HepG2 (cell line): ENCODE measurements at regions not wholly inside any gene's neighbourhood (a gene's known extent, or its start where the extent isn't known, plus 50 kb on each side); places are given as distances from the start of the nearest gene placed in this dataset.

Experiments
- ATAC-seq: fragments of 200-7000 bp; cut with Tn5 transposase; 3 replicates; pipeline ENCODE4 v1.9.1; 2020; ENCODE audit warnings: mild to moderate bottlenecking, moderate library complexity
- BruUV-seq: library from RNA; stranded (reverse); fragments of 400-500 nt; replicated peaks from 2 replicates; lab custom pipeline; 2021; lab: Mats Ljungman, UMichigan
- CTCF ChIA-PET: fragments of 300-600 bp; formaldehyde crosslinking; extraction: SDS; loops from one replicate; lab custom pipeline; 2021; ENCODE audit warnings: low total read pairs, inconsistent platforms, low intra/inter-chr PET ratio; lab: Yijun Ruan, JAX
- POLR2A ChIA-PET: fragments of 350-600 bp; sonication (Branson Sonifier 250); formaldehyde crosslinking; loops from one replicate; lab custom pipeline; 2020; ENCODE audit warnings: antibody characterized with exemption, inconsistent platforms; lab: Yijun Ruan, JAX
- DNase-seq: peaks from one replicate; pipeline ENCODE4 v3.0.0-alpha.2; 2015; ENCODE audit warnings: low spot score
- FAIRE-seq: peaks from 3 replicates; lab custom pipeline; 2011; peaks lifted over from hg19 to GRCh38; lab: Jason Lieb, UNC
- H2AFZ ChIP-seq: one replicate; pipeline ENCODE4 v1.6.1; 2011; ENCODE audit warnings: low read length, inconsistent platforms
- H3K27ac ChIP-seq: fragments of 300-600 bp; 3 replicates; pipeline ENCODE4 v1.8.0; 2011; ENCODE audit warnings: mixed run types, mild to moderate bottlenecking, mixed read lengths, low read length, inconsistent platforms; ENCODE audit not compliant: insufficient read depth; ENCODE audit errors: extremely low read length
- H3K27me3 ChIP-seq, 2 experiments: fragments of 200-600 bp in 1 of 2; 2 replicates in 1 of 2; 3 replicates in 1 of 2; pipeline versions ENCODE4 v1.6.0 to v1.8.0; 2011; ENCODE audit warnings: low read length in 2 of 2, mild to moderate bottlenecking in 2 of 2, moderate library complexity in 2 of 2, inconsistent platforms in 1 of 2; ENCODE audit not compliant: insufficient read depth in 2 of 2, control insufficient read depth in 1 of 2
- H3K36me3 ChIP-seq, 2 experiments: fragments of 200-600 bp in 1 of 2; replicated peaks in 1 of 2; 2 replicates in 1 of 2; 3 replicates in 1 of 2; pipeline versions ENCODE4 v1.5.1 to v1.8.0; 2011; ENCODE audit warnings: low read length in 2 of 2, inconsistent platforms in 1 of 2; ENCODE audit not compliant: insufficient read depth in 2 of 2, control insufficient read depth in 1 of 2
- H3K4me1 ChIP-seq: 2 replicates; pipeline ENCODE4 v1.5.1; 2012; ENCODE audit warnings: low read length, inconsistent platforms; ENCODE audit not compliant: insufficient read depth
- H3K4me2 ChIP-seq: 2 replicates; pipeline ENCODE4 v1.6.0; 2011; ENCODE audit warnings: low read depth, low read length, inconsistent platforms
- H3K4me3 ChIP-seq, 3 experiments: fragments of 200-600 bp in 1 of 3; sonication (generic), shearing (Covaris generic) in 1 of 3; replicated peaks in 1 of 3; 2 replicates each; pipeline ENCODE4 v1.5.1; 2011 to 2016; ENCODE audit warnings: low read length in 3 of 3, inconsistent platforms in 2 of 3, low read depth in 2 of 3, mild to moderate bottlenecking in 2 of 3, control low read depth in 1 of 3, mixed read lengths in 1 of 3; ENCODE audit not compliant: insufficient read depth in 1 of 3
- H3K79me2 ChIP-seq: one replicate; pipeline ENCODE4 v1.6.1; 2011; ENCODE audit warnings: low read length, inconsistent platforms; ENCODE audit not compliant: insufficient read depth
- H3K9ac ChIP-seq: 2 replicates; pipeline ENCODE4 v1.6.0; 2011; ENCODE audit warnings: mild to moderate bottlenecking, low read depth, low read length, inconsistent platforms; ENCODE audit not compliant: insufficient read depth
- H3K9me3 ChIP-seq: 2 replicates; pipeline ENCODE4 v1.5.1; 2012; ENCODE audit warnings: mild to moderate bottlenecking, low read length
- H4K20me1 ChIP-seq: 2 replicates; pipeline ENCODE4 v1.6.0; 2011; ENCODE audit warnings: inconsistent platforms, mild to moderate bottlenecking, low read length, moderate library complexity; ENCODE audit not compliant: insufficient read depth
- ZNF431 ChIP-seq: sonication (generic); formaldehyde crosslinking; IDR thresholded peaks from 2 replicates; pipeline ENCODE4 v1.9.0; 2022; ENCODE audit warnings: missing genetic modification reagents, low read depth, mild to moderate bottlenecking, borderline replicate concordance
- ZNF547 ChIP-seq: sonication (generic); formaldehyde crosslinking; IDR thresholded peaks from 2 replicates; pipeline ENCODE4 v1.5.1; 2020; ENCODE audit warnings: mild to moderate bottlenecking, missing genetic modification reagents
- ZXDC ChIP-seq: sonication (generic); formaldehyde crosslinking; IDR thresholded peaks from 2 replicates; pipeline ENCODE4 v1.5.0; 2020; ENCODE audit warnings: mild to moderate bottlenecking, missing genetic modification reagents
- WGBS: methylation state at CpG from one replicate; pipeline ENCODE4 v1.1.6; 2017; ENCODE audit warnings: low lambda C conversion rate; 5-methylcytosine and 5-hydroxymethylcytosine counted together
- in situ Hi-C: cut with HindIII; loops from 2 replicates; pipeline ENCODE4 v1.10.0; 2017; ENCODE audit warnings: low pct_unique_long_range_greater_than_20kb; ENCODE audit not compliant: extremely low pct_ligation_motif_present
- intact Hi-C: fragments of 100-400 bp; cut with micrococcal nuclease; formaldehyde crosslinking; loops from one replicate; pipeline ENCODE4 v1.10.0; 2022; ENCODE audit not compliant: unreplicated experiment
- TF ChIP-seq, protein P1 (sequence below): sonication (generic); formaldehyde crosslinking; IDR thresholded peaks from 2 replicates; pipeline ENCODE4 v1.4.0; 2020; ENCODE audit warnings: mild to moderate bottlenecking, missing genetic modification reagents

DNA sequence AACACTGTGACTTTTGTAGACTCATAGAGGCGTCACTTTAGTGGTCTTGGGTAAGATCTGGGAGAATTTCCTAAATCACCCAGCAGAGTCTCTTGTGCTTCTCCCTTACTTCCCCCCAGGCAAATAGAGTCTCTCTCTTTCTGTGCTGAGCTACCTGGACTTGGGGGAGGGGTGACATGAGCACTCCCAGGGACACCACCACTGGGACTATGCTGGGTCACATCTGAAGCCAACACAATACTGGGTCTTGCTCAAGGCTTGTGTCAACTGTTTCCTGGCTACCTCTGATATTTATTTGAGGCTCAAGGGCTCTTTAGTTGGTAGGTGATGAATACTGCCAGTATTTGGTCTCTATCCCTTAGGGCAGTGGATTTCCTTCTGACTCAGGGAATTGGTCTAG, 214.6 kb upstream of the TPK1 start:
- no peak for ATAC-seq
- CTCF ChIA-PET: no interaction called here
- no peaks in the 10 kb centered on the region for H3K4me1 ChIP-seq
- no peaks in the 10 kb centered on the region for H3K27me3 ChIP-seq
- in situ Hi-C loops: no loop called here
- no peaks in the 10 kb centered on the region for H3K36me3 ChIP-seq
- no peaks in the 10 kb centered on the region for H3K79me2 ChIP-seq
- no TSS peak for BruUV-seq
- H3K9ac ChIP-seq: no peak overlapping the region
- peaks cover 92% of the 10 kb centered on the region for H3K9me3 ChIP-seq
- TF ChIP-seq, protein P1, sequence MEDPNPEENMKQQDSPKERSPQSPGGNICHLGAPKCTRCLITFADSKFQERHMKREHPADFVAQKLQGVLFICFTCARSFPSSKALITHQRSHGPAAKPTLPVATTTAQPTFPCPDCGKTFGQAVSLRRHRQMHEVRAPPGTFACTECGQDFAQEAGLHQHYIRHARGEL (CRISPR knock-in tag): no peak
- TF ChIP-seq ZNF547 (CRISPR knock-in tag): no peak
- no peak for TF ChIP-seq ZNF431 (CRISPR knock-in tag)
- no peak for TF ChIP-seq ZXDC (CRISPR knock-in tag)
- TF ChIP-seq, all 625 proteins: peak for 0
- no peak overlapping the region for H3K4me3 ChIP-seq
- FAIRE-seq (no peak), DNase-seq (no peak)
- 0% methylated on average over 1 of the region's 1 CpG for WGBS
- H2AFZ ChIP-seq: no peak overlapping the region
- H3K27ac ChIP-seq: no peak overlapping the region
- H4K20me1 ChIP-seq: no peaks in the 10 kb centered on the region
- POLR2A ChIA-PET: no interaction called here
- intact Hi-C loops: no loop called here
- H3K4me2 ChIP-seq: no peak overlapping the region
